HepG2 (cell line): ENCODE measurements at regions not wholly inside any gene's neighbourhood (a gene's known extent, or its start where the extent isn't known, plus 50 kb on each side); places are given as distances from the start of the nearest gene placed in this dataset.

Source experiments
- ARID2 ChIP-seq: sonication (generic); formaldehyde crosslinking; IDR thresholded peaks from 2 replicates; pipeline ENCODE4 v1.8.1; 2022; ENCODE audit warnings: mild to moderate bottlenecking, missing genetic modification reagents, borderline replicate concordance
- GATAD2A ChIP-seq: IDR thresholded peaks from 2 replicates; pipeline ENCODE4 v1.6.1; 2016
- ISL2 ChIP-seq: sonication (generic); formaldehyde crosslinking; IDR thresholded peaks from 2 replicates; pipeline ENCODE4 v1.5.0; 2020; ENCODE audit warnings: missing genetic modification reagents
- NR2F6 ChIP-seq, 2 experiments: IDR thresholded peaks; 2 replicates each; pipeline ENCODE4 v1.6.1; 2016; ENCODE audit warnings: antibody characterized with exemption in 1 of 2, mild to moderate bottlenecking in 1 of 2
- SIN3B ChIP-seq: fragments of 150-350 bp; IDR thresholded peaks from 2 replicates; pipeline ENCODE4 v1.6.1; 2014; ENCODE audit warnings: low read length
- SMC3 ChIP-seq: IDR thresholded peaks from 2 replicates; pipeline ENCODE4 v1.6.1; 2011; ENCODE audit warnings: low read length, improper control_type of control experiment
- SP4 ChIP-seq: sonication (generic); formaldehyde crosslinking; IDR thresholded peaks from 2 replicates; pipeline ENCODE4 v1.8.1; 2023; ENCODE audit warnings: mild to moderate bottlenecking, missing genetic modification reagents
- ZBTB7B ChIP-seq: sonication (generic); formaldehyde crosslinking; IDR thresholded peaks from 2 replicates; pipeline ENCODE4 v1.4.0; 2020; ENCODE audit warnings: missing genetic modification reagents
- ZBTB8A ChIP-seq: sonication (generic); formaldehyde crosslinking; IDR thresholded peaks from 2 replicates; pipeline ENCODE4 v1.4.0; 2020; ENCODE audit warnings: mild to moderate bottlenecking, low read depth, missing genetic modification reagents, borderline replicate concordance
- ZNF660 ChIP-seq: sonication (generic); formaldehyde crosslinking; IDR thresholded peaks from 2 replicates; pipeline ENCODE4 v1.5.1; 2020; ENCODE audit warnings: mild to moderate bottlenecking, low read depth, missing genetic modification reagents, borderline replicate concordance
- TF ChIP-seq, protein P1 (sequence below): sonication (generic); formaldehyde crosslinking; IDR thresholded peaks from 2 replicates; pipeline ENCODE4 v1.4.0; 2020; ENCODE audit warnings: missing genetic modification reagents
- TF ChIP-seq, protein P2 (sequence below): IDR thresholded peaks from 2 replicates; pipeline ENCODE4 v1.6.1; 2012; ENCODE audit warnings: low read depth, low read length, improper control_type of control experiment
- TF ChIP-seq, protein P3 (sequence below): sonication (generic); formaldehyde crosslinking; IDR thresholded peaks from 2 replicates; pipeline ENCODE4 v1.4.0; 2020; ENCODE audit warnings: missing genetic modification reagents, mild to moderate bottlenecking, borderline replicate concordance
- TF ChIP-seq, protein P4 (sequence below): sonication (generic); formaldehyde crosslinking; IDR thresholded peaks from 2 replicates; pipeline ENCODE4 v1.8.0; 2022; ENCODE audit warnings: mild to moderate bottlenecking, missing genetic modification reagents; ENCODE audit not compliant: insufficient replicate concordance
- TF ChIP-seq, protein P5 (sequence below): sonication (generic); formaldehyde crosslinking; IDR thresholded peaks from 2 replicates; pipeline ENCODE4 v1.8.0; 2022; ENCODE audit warnings: mild to moderate bottlenecking, missing genetic modification reagents
- TF ChIP-seq, protein P6 (sequence below): IDR thresholded peaks from 2 replicates; pipeline ENCODE4 v1.6.1; 2016; ENCODE audit warnings: missing compliant biosample characterization, missing genetic modification reagents, borderline replicate concordance

DNA sequence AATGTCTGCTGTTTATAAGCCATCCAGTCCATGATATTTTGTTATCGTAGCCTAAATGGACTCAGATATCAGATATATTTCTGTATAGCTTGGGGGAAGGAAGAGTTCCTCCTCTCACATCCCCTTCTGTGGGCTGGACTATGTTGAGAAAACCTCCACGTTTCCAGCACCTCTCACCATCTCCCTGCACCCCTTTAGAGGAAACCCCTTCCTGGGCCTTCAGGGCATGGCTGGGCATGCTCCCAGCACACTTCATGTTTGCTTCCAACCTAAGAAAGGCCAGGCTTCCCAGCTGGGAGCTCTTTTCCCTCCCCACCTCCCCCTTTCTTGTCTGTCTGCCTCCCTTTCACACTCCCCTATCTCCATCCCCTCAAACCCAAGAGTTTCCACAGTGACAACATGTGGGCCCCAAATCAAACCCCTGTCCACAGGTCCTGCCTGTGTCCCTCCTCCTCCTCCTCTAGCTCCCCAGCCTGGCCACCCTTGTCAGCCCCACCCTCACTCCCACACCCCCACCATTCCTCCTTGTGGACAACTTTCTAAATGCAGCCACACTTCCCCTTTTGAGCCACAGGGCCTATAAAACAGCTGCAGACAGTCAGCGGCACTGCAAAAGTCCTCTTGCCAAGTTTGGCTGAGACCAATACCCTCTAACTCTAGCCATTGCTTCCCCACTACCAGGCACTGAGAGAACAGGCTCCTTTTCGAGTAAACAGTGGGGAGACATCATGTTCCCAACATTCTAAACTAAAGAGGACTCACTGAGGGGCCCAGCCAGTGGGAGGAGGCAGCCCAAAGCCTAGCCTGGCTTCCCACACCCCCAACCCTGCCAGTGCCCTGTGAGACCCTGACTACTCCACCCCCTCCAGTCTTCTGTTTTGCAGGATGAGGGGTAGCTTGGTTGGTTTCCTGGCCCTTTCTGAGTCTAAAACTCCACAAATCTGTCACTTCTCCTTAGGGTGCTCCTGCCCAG is 120.5 kb downstream of the ZFP36L2 start (continued):
- TF ChIP-seq, protein P1, sequence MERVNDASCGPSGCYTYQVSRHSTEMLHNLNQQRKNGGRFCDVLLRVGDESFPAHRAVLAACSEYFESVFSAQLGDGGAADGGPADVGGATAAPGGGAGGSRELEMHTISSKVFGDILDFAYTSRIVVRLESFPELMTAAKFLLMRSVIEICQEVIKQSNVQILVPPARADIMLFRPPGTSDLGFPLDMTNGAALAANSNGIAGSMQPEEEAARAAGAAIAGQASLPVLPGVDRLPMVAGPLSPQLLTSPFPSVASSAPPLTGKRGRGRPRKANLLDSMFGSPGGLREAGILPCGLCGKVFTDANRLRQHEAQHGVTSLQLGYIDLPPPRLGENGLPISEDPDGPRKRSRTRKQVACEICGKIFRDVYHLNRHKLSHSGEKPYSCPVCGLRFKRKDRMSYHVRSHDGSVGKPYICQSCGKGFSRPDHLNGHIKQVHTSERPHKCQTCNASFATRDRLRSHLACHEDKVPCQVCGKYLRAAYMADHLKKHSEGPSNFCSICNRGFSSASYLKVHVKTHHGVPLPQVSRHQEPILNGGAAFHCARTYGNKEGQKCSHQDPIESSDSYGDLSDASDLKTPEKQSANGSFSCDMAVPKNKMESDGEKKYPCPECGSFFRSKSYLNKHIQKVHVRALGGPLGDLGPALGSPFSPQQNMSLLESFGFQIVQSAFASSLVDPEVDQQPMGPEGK (CRISPR knock-in tag): peak; percentile 70
- TF ChIP-seq, protein P2, sequence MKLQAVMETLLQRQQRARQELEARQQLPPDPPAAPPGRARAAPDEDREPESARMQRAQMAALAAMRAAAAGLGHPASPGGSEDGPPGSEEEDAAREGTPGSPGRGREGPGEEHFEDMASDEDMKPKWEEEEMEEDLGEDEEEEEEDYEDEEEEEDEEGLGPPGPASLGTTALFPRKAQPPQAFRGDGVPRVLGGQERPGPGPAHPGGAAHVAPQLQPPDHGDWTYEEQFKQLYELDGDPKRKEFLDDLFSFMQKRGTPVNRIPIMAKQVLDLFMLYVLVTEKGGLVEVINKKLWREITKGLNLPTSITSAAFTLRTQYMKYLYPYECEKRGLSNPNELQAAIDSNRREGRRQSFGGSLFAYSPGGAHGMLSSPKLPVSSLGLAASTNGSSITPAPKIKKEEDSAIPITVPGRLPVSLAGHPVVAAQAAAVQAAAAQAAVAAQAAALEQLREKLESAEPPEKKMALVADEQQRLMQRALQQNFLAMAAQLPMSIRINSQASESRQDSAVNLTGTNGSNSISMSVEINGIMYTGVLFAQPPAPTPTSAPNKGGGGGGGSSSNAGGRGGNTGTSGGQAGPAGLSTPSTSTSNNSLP: no peak
- TF ChIP-seq SP4 (CRISPR knock-in tag) (peak; percentile 13; the same call in 1 of the 2 replicates), ISL2 (CRISPR knock-in tag) (no peak), ARID2 (CRISPR knock-in tag) (0 out of 2 replicates have a peak, but pooled peaks have one; percentile 46), GATAD2A (CRISPR knock-in tag) (no peak), ZNF660 (no peak), SIN3B (no peak), SMC3 (peak; percentile 43), ZBTB8A (CRISPR knock-in tag) (no peak), ZBTB7B (CRISPR knock-in tag) (no peak), NR2F6 (IDR thresholded peaks at IDR 0.05) (no peak), NR2F6 (CRISPR knock-in tag; IDR thresholded peaks at IDR 0.05) (no peak)
- TF ChIP-seq, protein P3, sequence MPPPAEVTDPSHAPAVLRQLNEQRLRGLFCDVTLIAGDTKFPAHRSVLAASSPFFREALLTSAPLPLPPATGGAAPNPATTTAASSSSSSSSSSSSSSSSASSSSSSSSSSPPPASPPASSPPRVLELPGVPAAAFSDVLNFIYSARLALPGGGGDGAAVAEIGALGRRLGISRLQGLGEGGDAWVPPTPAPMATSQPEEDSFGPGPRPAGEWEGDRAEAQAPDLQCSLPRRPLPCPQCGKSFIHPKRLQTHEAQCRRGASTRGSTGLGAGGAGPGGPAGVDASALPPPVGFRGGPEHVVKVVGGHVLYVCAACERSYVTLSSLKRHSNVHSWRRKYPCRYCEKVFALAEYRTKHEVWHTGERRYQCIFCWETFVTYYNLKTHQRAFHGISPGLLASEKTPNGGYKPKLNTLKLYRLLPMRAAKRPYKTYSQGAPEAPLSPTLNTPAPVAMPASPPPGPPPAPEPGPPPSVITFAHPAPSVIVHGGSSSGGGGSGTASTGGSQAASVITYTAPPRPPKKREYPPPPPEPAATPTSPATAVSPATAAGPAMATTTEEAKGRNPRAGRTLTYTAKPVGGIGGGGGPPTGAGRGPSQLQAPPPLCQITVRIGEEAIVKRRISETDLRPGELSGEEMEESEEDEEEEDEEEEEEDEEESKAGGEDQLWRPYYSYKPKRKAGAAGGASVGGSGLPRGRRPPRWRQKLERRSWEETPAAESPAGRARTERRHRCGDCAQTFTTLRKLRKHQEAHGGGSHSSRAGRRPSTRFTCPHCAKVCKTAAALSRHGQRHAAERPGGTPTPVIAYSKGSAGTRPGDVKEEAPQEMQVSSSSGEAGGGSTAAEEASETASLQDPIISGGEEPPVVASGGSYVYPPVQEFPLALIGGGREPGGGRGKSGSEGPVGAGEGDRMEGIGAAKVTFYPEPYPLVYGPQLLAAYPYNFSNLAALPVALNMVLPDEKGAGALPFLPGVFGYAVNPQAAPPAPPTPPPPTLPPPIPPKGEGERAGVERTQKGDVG (CRISPR knock-in tag): peak; percentile 36; the same call in 1 of the 2 replicates
- TF ChIP-seq, protein P4, sequence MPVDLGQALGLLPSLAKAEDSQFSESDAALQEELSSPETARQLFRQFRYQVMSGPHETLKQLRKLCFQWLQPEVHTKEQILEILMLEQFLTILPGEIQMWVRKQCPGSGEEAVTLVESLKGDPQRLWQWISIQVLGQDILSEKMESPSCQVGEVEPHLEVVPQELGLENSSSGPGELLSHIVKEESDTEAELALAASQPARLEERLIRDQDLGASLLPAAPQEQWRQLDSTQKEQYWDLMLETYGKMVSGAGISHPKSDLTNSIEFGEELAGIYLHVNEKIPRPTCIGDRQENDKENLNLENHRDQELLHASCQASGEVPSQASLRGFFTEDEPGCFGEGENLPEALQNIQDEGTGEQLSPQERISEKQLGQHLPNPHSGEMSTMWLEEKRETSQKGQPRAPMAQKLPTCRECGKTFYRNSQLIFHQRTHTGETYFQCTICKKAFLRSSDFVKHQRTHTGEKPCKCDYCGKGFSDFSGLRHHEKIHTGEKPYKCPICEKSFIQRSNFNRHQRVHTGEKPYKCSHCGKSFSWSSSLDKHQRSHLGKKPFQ (CRISPR knock-in tag): no peak
- TF ChIP-seq, protein P5, sequence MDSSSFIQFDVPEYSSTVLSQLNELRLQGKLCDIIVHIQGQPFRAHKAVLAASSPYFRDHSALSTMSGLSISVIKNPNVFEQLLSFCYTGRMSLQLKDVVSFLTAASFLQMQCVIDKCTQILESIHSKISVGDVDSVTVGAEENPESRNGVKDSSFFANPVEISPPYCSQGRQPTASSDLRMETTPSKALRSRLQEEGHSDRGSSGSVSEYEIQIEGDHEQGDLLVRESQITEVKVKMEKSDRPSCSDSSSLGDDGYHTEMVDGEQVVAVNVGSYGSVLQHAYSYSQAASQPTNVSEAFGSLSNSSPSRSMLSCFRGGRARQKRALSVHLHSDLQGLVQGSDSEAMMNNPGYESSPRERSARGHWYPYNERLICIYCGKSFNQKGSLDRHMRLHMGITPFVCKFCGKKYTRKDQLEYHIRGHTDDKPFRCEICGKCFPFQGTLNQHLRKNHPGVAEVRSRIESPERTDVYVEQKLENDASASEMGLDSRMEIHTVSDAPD (CRISPR knock-in tag): no peak
- TF ChIP-seq, protein P6, sequence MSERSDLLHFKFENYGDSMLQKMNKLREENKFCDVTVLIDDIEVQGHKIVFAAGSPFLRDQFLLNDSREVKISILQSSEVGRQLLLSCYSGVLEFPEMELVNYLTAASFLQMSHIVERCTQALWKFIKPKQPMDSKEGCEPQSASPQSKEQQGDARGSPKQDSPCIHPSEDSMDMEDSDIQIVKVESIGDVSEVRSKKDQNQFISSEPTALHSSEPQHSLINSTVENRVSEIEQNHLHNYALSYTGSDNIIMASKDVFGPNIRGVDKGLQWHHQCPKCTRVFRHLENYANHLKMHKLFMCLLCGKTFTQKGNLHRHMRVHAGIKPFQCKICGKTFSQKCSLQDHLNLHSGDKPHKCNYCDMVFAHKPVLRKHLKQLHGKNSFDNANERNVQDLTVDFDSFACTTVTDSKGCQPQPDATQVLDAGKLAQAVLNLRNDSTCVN: peak; percentile 14; the same call in 1 of the 2 replicates
